T-cell (primary cell): ENCODE measurements at regions not wholly inside any gene's neighbourhood (a gene's known extent, or its start where the extent isn't known, plus 50 kb on each side); places are given as distances from the start of the nearest gene placed in this dataset.
"Not testable (repeated sequence)": the region's sequence is repeated elsewhere in the genome, so short reads cannot be mapped to it uniquely, and the experiment has no call there.

Experiments used
- ATAC-seq, 4 experiments: fragments of 200-7000 bp in 3 of 4; fragments of 150-1000 bp in 1 of 4; cut with Tn5 transposase; replicated peaks in 1 of 4; 1 replicate in 3 of 4; 2 replicates in 1 of 4; pipeline ENCODE4 v1.10.0; 2021; ENCODE audit warnings: moderate library complexity in 3 of 4, mild to moderate bottlenecking in 2 of 4, moderate number of reproducible peaks in 1 of 4
- CTCF ChIA-PET, 2 donors: fragments of 300-600 bp; sonication (Branson Sonifier 250); formaldehyde crosslinking; loops; one replicate each; lab custom pipeline; 2022; ENCODE audit warnings: antibody characterized with exemption in 2 of 2; lab: Charles Lee
- POLR2A ChIA-PET, 2 donors: fragments of 300-600 bp; sonication (Branson Sonifier 250); formaldehyde crosslinking; loops; one replicate each; lab custom pipeline; 2022; ENCODE audit warnings: antibody characterized with exemption in 2 of 2; lab: Charles Lee
- DNase-seq, 35 experiments: peaks; one replicate each; pipeline versions ENCODE4 v3.0.0 to v3.0.0-alpha.2; 2013 to 2023
- H3K27ac ChIP-seq: one replicate; pipeline ENCODE4 v1.5.1; 2013; ENCODE audit warnings: low read length
- H3K27me3 ChIP-seq, 2 experiments: replicated peaks in 1 of 2; 1 replicate in 1 of 2; 2 replicates in 1 of 2; pipeline versions ENCODE4 v1.6.1 to v1.7.0; 2013; ENCODE audit warnings: low read length in 1 of 2, mixed read lengths in 1 of 2; ENCODE audit not compliant: control insufficient read depth in 2 of 2, insufficient read depth in 2 of 2; ENCODE audit errors: extremely low read depth in 1 of 2
- H3K36me3 ChIP-seq, 2 donors: 1 replicate in 1 of 2; 2 replicates in 1 of 2; pipeline versions ENCODE4 v1.6.1 to v1.7.0; 2013; ENCODE audit warnings: low read length in 1 of 2; ENCODE audit not compliant: control insufficient read depth in 2 of 2, insufficient read depth in 1 of 2; ENCODE audit errors: extremely low read depth in 1 of 2
- H3K4me1 ChIP-seq, 2 experiments: 1 replicate in 1 of 2; 2 replicates in 1 of 2; pipeline versions ENCODE4 v1.6.1 to v1.7.0; 2013; ENCODE audit warnings: low read length in 2 of 2, mixed read lengths in 1 of 2; ENCODE audit not compliant: insufficient read depth in 2 of 2, control insufficient read depth in 1 of 2; ENCODE audit errors: extremely low read depth in 1 of 2
- H3K4me3 ChIP-seq, 2 donors: 1 replicate in 1 of 2; 2 replicates in 1 of 2; pipeline versions ENCODE4 v1.5.1 to v1.7.0; 2013; ENCODE audit warnings: mild to moderate bottlenecking in 2 of 2, low read length in 1 of 2, moderate library complexity in 1 of 2; ENCODE audit not compliant: control insufficient read depth in 1 of 2; ENCODE audit errors: extremely low read depth in 1 of 2
- H3K9me3 ChIP-seq: 2 replicates; pipeline ENCODE4 v1.7.0; 2013
- H3K27ac Mint-ChIP-seq, 2 donors: one replicate each; pipeline ENCODE4 v1.8.0; 2020 to 2021; ENCODE audit warnings: mild to moderate bottlenecking in 2 of 2, mixed read lengths in 2 of 2
- H3K27me3 Mint-ChIP-seq, 2 donors: one replicate each; pipeline ENCODE4 v1.8.0; 2021 to 2022; ENCODE audit warnings: mixed read lengths in 2 of 2
- H3K36me3 Mint-ChIP-seq: one replicate; pipeline ENCODE4 v1.8.0; 2021; ENCODE audit warnings: mixed read lengths
- H3K4me1 Mint-ChIP-seq, 3 donors: one replicate each; pipeline ENCODE4 v1.8.0; 2020 to 2022; ENCODE audit warnings: mixed read lengths in 3 of 3, mild to moderate bottlenecking in 1 of 3
- H3K4me3 Mint-ChIP-seq, 3 donors: one replicate each; pipeline ENCODE4 v1.8.0; 2020 to 2022; ENCODE audit warnings: mild to moderate bottlenecking in 3 of 3, mixed read lengths in 3 of 3, moderate library complexity in 3 of 3
- H3K9me3 Mint-ChIP-seq, 3 donors: one replicate each; pipeline ENCODE4 v1.8.0; 2020 to 2022; ENCODE audit warnings: mixed read lengths in 3 of 3
- WGBS: methylation state at CpG from one replicate; pipeline ENCODE4 v1.1.5; 2013; ENCODE audit warnings: missing lambda C conversion rate; ENCODE audit not compliant: insufficient coverage; 5-methylcytosine and 5-hydroxymethylcytosine counted together

DNA sequence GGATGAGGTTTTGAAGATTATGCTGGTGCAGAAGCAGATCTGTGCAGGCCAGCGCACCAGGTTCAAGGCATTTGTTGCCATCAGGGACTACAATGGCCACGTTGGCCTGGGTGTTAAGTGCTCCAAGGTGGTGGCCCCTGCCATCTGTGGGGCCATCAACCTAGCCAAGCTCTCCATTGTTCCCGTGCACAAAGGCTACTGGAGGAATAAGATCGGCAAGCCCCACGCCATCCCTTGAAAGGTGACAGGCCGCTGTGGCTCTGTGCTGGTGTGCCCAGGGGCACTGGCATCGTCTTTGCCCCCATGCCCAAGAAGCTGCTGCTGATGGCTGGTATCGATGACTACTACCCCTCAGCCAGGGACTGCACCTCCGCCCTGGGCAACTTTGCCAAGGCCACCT is 142.5 kb downstream of the SPATA31D1 start:
- ChIA-PET POLR2A (no interaction called here), CTCF (no interaction called here)
- no peaks in the 10 kb centered on the region for H3K27me3 ChIP-seq
- peaks cover 4 to 8% (median 5%) of the 10 kb centered on the region in 3 donors for H3K9me3 Mint-ChIP-seq
- DNase-seq (no peak), ATAC-seq (no peak)
- no peaks in the 10 kb centered on the region for H3K9me3 ChIP-seq
- no peaks in the 10 kb centered on the region for H3K4me1 Mint-ChIP-seq
- 83% methylated on average over 6 of the region's 9 CpGs for WGBS
- no peaks in the 10 kb centered on the region for H3K36me3 ChIP-seq
- H3K4me3 ChIP-seq = no peak overlapping the region
- H3K27ac ChIP-seq = no peak overlapping the region
- H3K27ac Mint-ChIP-seq = no peak overlapping the region
- H3K4me3 Mint-ChIP-seq = no peak overlapping the region
- H3K27me3 Mint-ChIP-seq = no peaks in the 10 kb centered on the region
- H3K36me3 Mint-ChIP-seq = no peaks in the 10 kb centered on the region
- no peaks in the 10 kb centered on the region for H3K4me1 ChIP-seq

GRCh38 chr9:82132024-82132423 is 143.5 kb downstream of the SPATA31D1 start:
- no peaks in the 10 kb centered on the region for H3K27me3 Mint-ChIP-seq
- no peak for ATAC-seq

GRCh38 chr9:82134010-82134409 is 145.4 kb downstream of the SPATA31D1 start:
- H3K9me3 Mint-ChIP-seq = peaks cover 4 to 8% (median 7%) of the 10 kb centered on the region in 3 donors
- no peak overlapping the region for H3K27ac Mint-ChIP-seq
- H3K4me1 Mint-ChIP-seq = no peaks in the 10 kb centered on the region
- WGBS = 57% methylated on average over 1 of the region's 1 CpG
- POLR2A ChIA-PET = no interaction called here
- no peak overlapping the region for H3K4me3 ChIP-seq
- H3K4me3 Mint-ChIP-seq = no peak overlapping the region
- no peaks in the 10 kb centered on the region for H3K4me1 ChIP-seq
- H3K9me3 ChIP-seq = no peaks in the 10 kb centered on the region
- no peak overlapping the region for H3K27ac ChIP-seq
- no peaks in the 10 kb centered on the region for H3K36me3 ChIP-seq
- no peaks in the 10 kb centered on the region for H3K27me3 Mint-ChIP-seq
- no peak for DNase-seq
- ATAC-seq = no peak
- no peaks in the 10 kb centered on the region for H3K36me3 Mint-ChIP-seq
- CTCF ChIA-PET = no interaction called here
- H3K27me3 ChIP-seq = no peaks in the 10 kb centered on the region

More at GRCh38 chr9:82132024-82132423, 143.5 kb downstream of the SPATA31D1 start:
- Mint-ChIP-seq H3K4me3 (no peak overlapping the region), H3K4me1 (no peaks in the 10 kb centered on the region), H3K36me3 (no peaks in the 10 kb centered on the region), H3K9me3 (peaks cover 4 to 8% (median 5%) of the 10 kb centered on the region in 3 donors), H3K27ac (no peak overlapping the region)
- H3K27me3 ChIP-seq = no peaks in the 10 kb centered on the region
- H3K36me3 ChIP-seq = no peaks in the 10 kb centered on the region
- DNase-seq = no peak
- ChIA-PET POLR2A (no interaction called here), CTCF (no interaction called here)
- H3K4me3 ChIP-seq = no peak overlapping the region
- no peaks in the 10 kb centered on the region for H3K9me3 ChIP-seq
- no peaks in the 10 kb centered on the region for H3K4me1 ChIP-seq
- H3K27ac ChIP-seq = no peak overlapping the region
- no CpG with 5 or more reads among the region's 1 CpG for WGBS

DNA sequence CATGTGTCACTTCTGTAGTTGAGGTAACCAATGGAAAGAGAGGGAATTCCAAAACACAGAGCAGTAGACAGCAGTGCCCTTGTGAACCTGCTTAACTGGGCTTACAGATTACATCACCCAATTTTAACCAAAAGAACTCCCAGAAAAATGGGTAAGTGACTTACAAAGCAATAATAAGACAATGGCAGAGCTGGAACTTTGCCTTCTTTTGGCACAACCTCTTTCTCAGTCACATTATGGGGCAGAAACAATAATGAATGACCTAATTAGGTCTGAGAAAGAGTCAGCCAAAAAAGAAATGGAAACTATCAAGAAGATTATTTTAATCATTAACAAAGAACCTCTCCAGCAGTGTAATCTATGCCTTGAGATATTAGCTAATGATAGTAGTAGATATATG is 146.5 kb downstream of the SPATA31D1 start:
- no peaks in the 10 kb centered on the region for H3K4me1 ChIP-seq
- no peak overlapping the region for H3K27ac ChIP-seq
- no peak overlapping the region for H3K4me3 Mint-ChIP-seq
- no peak overlapping the region for H3K4me3 ChIP-seq
- H3K9me3 Mint-ChIP-seq = peaks cover 4 to 8% (median 7%) of the 10 kb centered on the region in 3 donors
- CTCF ChIA-PET = no interaction called here
- no peaks in the 10 kb centered on the region for H3K9me3 ChIP-seq
- DNase-seq (no peak), ATAC-seq (no peak)
- H3K4me1 Mint-ChIP-seq = no peaks in the 10 kb centered on the region
- H3K27me3 Mint-ChIP-seq = no peaks in the 10 kb centered on the region
- no peaks in the 10 kb centered on the region for H3K36me3 ChIP-seq
- POLR2A ChIA-PET = no interaction called here
- H3K27me3 ChIP-seq = no peaks in the 10 kb centered on the region
- H3K27ac Mint-ChIP-seq = no peak overlapping the region
- H3K36me3 Mint-ChIP-seq = no peaks in the 10 kb centered on the region

DNA sequence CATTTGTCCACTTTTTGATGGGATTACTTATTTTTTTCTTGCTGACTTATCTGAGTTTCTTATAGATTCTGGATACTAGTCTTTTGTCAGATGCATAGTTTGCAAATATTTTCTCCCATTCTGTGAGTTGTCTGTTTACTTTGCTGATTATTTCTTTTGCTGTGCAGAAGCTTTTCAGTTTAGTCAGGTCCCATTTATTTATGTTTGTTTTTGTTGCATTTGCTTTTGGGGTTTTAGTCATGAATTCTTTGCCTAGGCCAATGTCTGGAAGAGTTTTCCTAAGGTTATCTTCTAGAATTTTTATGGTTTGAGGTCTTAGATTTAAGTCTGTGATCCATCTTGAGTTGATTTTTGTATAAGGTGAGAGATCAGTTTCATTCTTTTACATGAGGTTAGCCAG is 149.5 kb downstream of the SPATA31D1 start:
- H3K4me1 Mint-ChIP-seq, H3K9me3 Mint-ChIP-seq, H3K27me3 ChIP-seq, H3K9me3 ChIP-seq, H3K36me3 ChIP-seq, ATAC-seq, DNase-seq, H3K4me3 ChIP-seq, H3K27ac Mint-ChIP-seq, H3K4me3 Mint-ChIP-seq, H3K36me3 Mint-ChIP-seq, H3K27ac ChIP-seq, H3K27me3 Mint-ChIP-seq, CTCF ChIA-PET, H3K4me1 ChIP-seq, POLR2A ChIA-PET: not testable (repeated sequence)

GRCh38 chr9:82140471-82140870 is 151.9 kb downstream of the SPATA31D1 start:
- CTCF ChIA-PET = interaction anchor here in 1 of 2 donors (1.2 kb wide), 1 partner anchor 10 kb away, joined by 4 read pairs; no protein-coding TSS in a partner anchor
- Mint-ChIP-seq H3K4me3 (no peak overlapping the region), H3K27ac (no peak overlapping the region), H3K36me3 (no peaks in the 10 kb centered on the region), H3K4me1 (no peaks in the 10 kb centered on the region), H3K9me3 (peaks cover 4 to 10% (median 5%) of the 10 kb centered on the region in 3 donors), H3K27me3 (no peaks in the 10 kb centered on the region)
- ATAC-seq = no peak
- H3K27me3 ChIP-seq = no peaks in the 10 kb centered on the region
- POLR2A ChIA-PET = no interaction called here
- no peaks in the 10 kb centered on the region for H3K4me1 ChIP-seq
- H3K27ac ChIP-seq = no peak overlapping the region
- WGBS = 100% methylated on average over 4 of the region's 7 CpGs
- no peaks in the 10 kb centered on the region for H3K9me3 ChIP-seq
- H3K36me3 ChIP-seq = no peaks in the 10 kb centered on the region
- H3K4me3 ChIP-seq = no peak overlapping the region
- DNase-seq = no peak

- ATAC-seq = no peak
- H3K9me3 ChIP-seq = no peaks in the 10 kb centered on the region
- WGBS = 100% methylated on average over 1 of the region's 4 CpGs
Observed at GRCh38 chr9:82144803-82145202, 156.2 kb downstream of the SPATA31D1 start.

More at GRCh38 chr9:82144803-82145202, 156.2 kb downstream of the SPATA31D1 start:
- H3K9me3 Mint-ChIP-seq = peaks cover 0 to 3% (median 3%) of the 10 kb centered on the region in 3 donors
- H3K27ac Mint-ChIP-seq = no peak overlapping the region
- no peaks in the 10 kb centered on the region for H3K36me3 Mint-ChIP-seq
- H3K4me3 Mint-ChIP-seq = no peak overlapping the region
- no peak overlapping the region for H3K27ac ChIP-seq
- no peaks in the 10 kb centered on the region for H3K4me1 ChIP-seq
- CTCF ChIA-PET = no interaction called here
- no peaks in the 10 kb centered on the region for H3K4me1 Mint-ChIP-seq
- H3K27me3 Mint-ChIP-seq = no peaks in the 10 kb centered on the region
- no peak for DNase-seq
- H3K36me3 ChIP-seq = no peaks in the 10 kb centered on the region
- no peak overlapping the region for H3K4me3 ChIP-seq
- H3K27me3 ChIP-seq = no peaks in the 10 kb centered on the region
- POLR2A ChIA-PET = no interaction called here
